ENCODE measurements at regions not wholly inside any gene's neighbourhood (a gene's known extent, or its start where the extent isn't known, plus 50 kb on each side); places are given as distances from the start of the nearest gene placed in this dataset.

GRCh38 chr6:134632024-134632423 is 314.1 kb upstream of the SGK1 start:
- Histone ChIP-seq H3K4me1 (ENCODE audit: control insufficient read depth, extremely low read depth, insufficient read depth, low read length) (no peaks in the 10 kb centered on the region), H3K36me3 (ENCODE audit: control insufficient read depth, insufficient read depth, low read length) (no peaks in the 10 kb centered on the region), H3K4me3 (replicated peaks in 1 of 4; ENCODE audit: control extremely low read depth in 1 of 4, insufficient read depth in 1 of 4, low read depth in 3 of 4, low read length in 4 of 4) (no peak overlapping the region), H3K79me2 (ENCODE audit: control insufficient read depth, insufficient read depth, low read length) (no peaks in the 10 kb centered on the region), H4K20me1 (ENCODE audit: control insufficient read depth, extremely low read depth, insufficient read depth, low read length) (no peaks in the 10 kb centered on the region), H2AFZ (ENCODE audit: low read length) (no peak overlapping the region), H3K27me3 (ENCODE audit: control insufficient read depth, insufficient read depth, low read length) (no peaks in the 10 kb centered on the region), H3K27ac (ENCODE audit: insufficient read depth, low read length) (no peak overlapping the region), H3K9me3 (ENCODE audit: control insufficient read depth, insufficient read depth, low read depth, low read length) (no peaks in the 10 kb centered on the region), H3K4me2 (ENCODE audit: extremely low read depth, insufficient read depth, low read length) (no peak overlapping the region), H3K9ac (ENCODE audit: insufficient read depth, low read length) (no peak overlapping the region)
- DNase-seq (ENCODE audit: low read depth in 2 of 2) = no peak
- no peak for TF ChIP-seq EZH2 (IDR thresholded peaks at IDR 0.05; ENCODE audit: low read length, missing control alignments)
- TF ChIP-seq, protein P1, sequence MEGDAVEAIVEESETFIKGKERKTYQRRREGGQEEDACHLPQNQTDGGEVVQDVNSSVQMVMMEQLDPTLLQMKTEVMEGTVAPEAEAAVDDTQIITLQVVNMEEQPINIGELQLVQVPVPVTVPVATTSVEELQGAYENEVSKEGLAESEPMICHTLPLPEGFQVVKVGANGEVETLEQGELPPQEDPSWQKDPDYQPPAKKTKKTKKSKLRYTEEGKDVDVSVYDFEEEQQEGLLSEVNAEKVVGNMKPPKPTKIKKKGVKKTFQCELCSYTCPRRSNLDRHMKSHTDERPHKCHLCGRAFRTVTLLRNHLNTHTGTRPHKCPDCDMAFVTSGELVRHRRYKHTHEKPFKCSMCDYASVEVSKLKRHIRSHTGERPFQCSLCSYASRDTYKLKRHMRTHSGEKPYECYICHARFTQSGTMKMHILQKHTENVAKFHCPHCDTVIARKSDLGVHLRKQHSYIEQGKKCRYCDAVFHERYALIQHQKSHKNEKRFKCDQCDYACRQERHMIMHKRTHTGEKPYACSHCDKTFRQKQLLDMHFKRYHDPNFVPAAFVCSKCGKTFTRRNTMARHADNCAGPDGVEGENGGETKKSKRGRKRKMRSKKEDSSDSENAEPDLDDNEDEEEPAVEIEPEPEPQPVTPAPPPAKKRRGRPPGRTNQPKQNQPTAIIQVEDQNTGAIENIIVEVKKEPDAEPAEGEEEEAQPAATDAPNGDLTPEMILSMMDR (conservative IDR thresholded peaks at IDR 0.05 in 1 of 2, IDR thresholded peaks at IDR 0.05 in 1 of 2; ENCODE audit: low read depth in 1 of 2, low read length in 2 of 2) = no peak

DNA sequence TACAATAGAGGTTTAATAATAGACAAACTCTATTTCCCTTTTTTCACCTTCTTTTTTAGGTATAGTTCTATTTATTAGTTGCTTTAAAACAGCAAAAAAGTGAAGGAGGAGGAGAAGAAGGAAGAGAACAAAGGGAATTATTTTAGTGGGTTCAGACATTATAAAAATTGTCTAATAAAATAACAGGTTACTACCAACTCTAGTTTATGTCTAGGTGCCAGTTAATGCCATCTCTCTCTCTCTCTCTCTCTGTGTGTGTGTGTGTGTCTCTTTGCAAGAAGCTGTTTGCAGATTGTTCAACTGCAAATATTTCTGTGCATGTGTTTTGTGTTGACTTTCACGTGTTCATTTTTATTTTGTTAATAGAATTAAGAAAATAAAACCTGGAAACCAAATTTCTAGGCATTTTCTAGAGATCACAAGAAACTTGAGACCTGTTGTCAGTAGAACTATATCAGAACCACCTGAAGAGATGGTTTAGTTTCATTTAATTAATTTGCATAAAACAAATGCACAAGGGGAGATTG is 313.5 kb upstream of the SGK1 start:
- H2AFZ ChIP-seq (ENCODE audit: low read length) = no peak overlapping the region
- H3K9me3 ChIP-seq (ENCODE audit: control insufficient read depth, insufficient read depth, low read depth, low read length) = no peaks in the 10 kb centered on the region
- no peaks in the 10 kb centered on the region for H3K36me3 ChIP-seq (ENCODE audit: control insufficient read depth, insufficient read depth, low read length)
- H3K27ac ChIP-seq (ENCODE audit: insufficient read depth, low read length) = no peak overlapping the region
- no peak overlapping the region for H3K4me3 ChIP-seq (replicated peaks in 1 of 4; ENCODE audit: control extremely low read depth in 1 of 4, insufficient read depth in 1 of 4, low read depth in 3 of 4, low read length in 4 of 4)
- H3K9ac ChIP-seq (ENCODE audit: insufficient read depth, low read length) = no peak overlapping the region
- H3K27me3 ChIP-seq (ENCODE audit: control insufficient read depth, insufficient read depth, low read length) = no peaks in the 10 kb centered on the region
- DNase-seq (ENCODE audit: low read depth in 2 of 2) = no peak
- H3K4me2 ChIP-seq (ENCODE audit: extremely low read depth, insufficient read depth, low read length) = no peak overlapping the region
- H3K4me1 ChIP-seq (ENCODE audit: control insufficient read depth, extremely low read depth, insufficient read depth, low read length) = no peaks in the 10 kb centered on the region
- no peak for TF ChIP-seq EZH2 (IDR thresholded peaks at IDR 0.05; ENCODE audit: low read length, missing control alignments)
- TF ChIP-seq, protein P1 (conservative IDR thresholded peaks at IDR 0.05 in 1 of 2, IDR thresholded peaks at IDR 0.05 in 1 of 2; ENCODE audit: low read depth in 1 of 2, low read length in 2 of 2) = no peak
- H3K79me2 ChIP-seq (ENCODE audit: control insufficient read depth, insufficient read depth, low read length) = no peaks in the 10 kb centered on the region
- no peaks in the 10 kb centered on the region for H4K20me1 ChIP-seq (ENCODE audit: control insufficient read depth, extremely low read depth, insufficient read depth, low read length)

DNA sequence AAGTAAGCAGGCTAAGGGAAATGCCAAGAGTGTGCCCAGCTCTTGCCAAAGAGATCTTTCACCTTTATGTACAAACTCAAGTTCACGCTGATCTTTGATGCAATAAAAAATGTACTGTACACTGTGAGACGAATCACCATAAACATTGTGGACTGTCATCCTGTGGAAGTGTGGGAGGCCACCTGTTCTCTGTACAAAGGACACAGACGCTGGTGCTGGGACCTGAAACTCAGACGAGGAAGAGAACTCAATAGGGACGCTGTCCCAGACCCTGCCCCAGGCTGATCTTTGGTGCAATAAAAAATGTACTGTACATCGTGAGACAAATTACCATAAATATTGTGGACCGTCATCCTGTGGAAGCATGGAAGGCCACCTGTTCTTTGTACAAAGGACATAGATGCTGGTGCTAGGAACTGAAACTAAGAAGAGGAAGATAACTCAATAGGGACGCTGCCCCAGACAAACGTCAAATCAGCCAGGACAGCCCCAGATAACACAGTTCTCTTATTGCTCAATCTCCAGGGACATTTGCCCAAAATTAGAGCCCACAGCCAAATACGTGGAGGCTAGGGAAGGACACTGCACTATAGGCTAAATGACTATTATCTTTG is 312.7 kb upstream of the SGK1 start:
- no peaks in the 10 kb centered on the region for H3K79me2 ChIP-seq (ENCODE audit: control insufficient read depth, insufficient read depth, low read length)

More for the DNA sequence above, 312.7 kb upstream of the SGK1 start:
- no peaks in the 10 kb centered on the region for H3K4me1 ChIP-seq (ENCODE audit: control insufficient read depth, extremely low read depth, insufficient read depth, low read length)
- H3K27me3 ChIP-seq (ENCODE audit: control insufficient read depth, insufficient read depth, low read length) = no peaks in the 10 kb centered on the region
- no peak overlapping the region for H3K4me3 ChIP-seq (replicated peaks in 1 of 4; ENCODE audit: control extremely low read depth in 1 of 4, insufficient read depth in 1 of 4, low read depth in 3 of 4, low read length in 4 of 4)
- TF ChIP-seq, protein P1 (conservative IDR thresholded peaks at IDR 0.05 in 1 of 2, IDR thresholded peaks at IDR 0.05 in 1 of 2; ENCODE audit: low read depth in 1 of 2, low read length in 2 of 2) = no peak
- no peak for TF ChIP-seq EZH2 (IDR thresholded peaks at IDR 0.05; ENCODE audit: low read length, missing control alignments)
- no peaks in the 10 kb centered on the region for H3K9me3 ChIP-seq (ENCODE audit: control insufficient read depth, insufficient read depth, low read depth, low read length)
- H3K27ac ChIP-seq (ENCODE audit: insufficient read depth, low read length) = no peak overlapping the region
- H3K36me3 ChIP-seq (ENCODE audit: control insufficient read depth, insufficient read depth, low read length) = no peaks in the 10 kb centered on the region
- H2AFZ ChIP-seq (ENCODE audit: low read length) = no peak overlapping the region
- no peaks in the 10 kb centered on the region for H4K20me1 ChIP-seq (ENCODE audit: control insufficient read depth, extremely low read depth, insufficient read depth, low read length)
- H3K9ac ChIP-seq (ENCODE audit: insufficient read depth, low read length) = no peak overlapping the region
- H3K4me2 ChIP-seq (ENCODE audit: extremely low read depth, insufficient read depth, low read length) = no peak overlapping the region
- no peak for DNase-seq (ENCODE audit: low read depth in 2 of 2)
